HUDEP-2 (cell line): ENCODE measurements at regions not wholly inside any gene's neighbourhood (a gene's known extent, or its start where the extent isn't known, plus 50 kb on each side); places are given as distances from the start of the nearest gene placed in this dataset.

Experiments used
- DNase-seq, 76 experiments: peaks; one replicate each; lab custom pipeline; 2025; ENCODE audit not compliant: unreplicated experiment in 76 of 76; lab: John Stamatoyannopoulos, UW

- DNase-seq: no peak
These were observed 1322.5 kb downstream of the PCDH7 start for GRCh38 chr4:32042486-32043247.

- DNase-seq: no peak
These were observed 1323.1 kb downstream of the PCDH7 start for GRCh38 chr4:32043248-32043633.

- DNase-seq: no peak
These were observed 1341.7 kb downstream of the PCDH7 start for GRCh38 chr4:32061916-32062315.

- DNase-seq: no peak
These were observed 1353.4 kb downstream of the PCDH7 start for GRCh38 chr4:32073542-32073941.

- DNase-seq: no peak
These were observed 1367.0 kb downstream of the PCDH7 start for GRCh38 chr4:32087211-32087610.

- no peak for DNase-seq
These were observed 1374.8 kb downstream of the PCDH7 start for GRCh38 chr4:32094987-32095386.

GRCh38 chr4:32102896-32103295 lies 1382.7 kb downstream of the PCDH7 start:
- no peak for DNase-seq

- no peak for DNase-seq
These were observed 1386.6 kb downstream of the PCDH7 start for GRCh38 chr4:32106767-32107166.

GRCh38 chr4:32112891-32113290 lies 1392.7 kb downstream of the PCDH7 start:
- DNase-seq: no peak

- DNase-seq: no peak
These were observed 1397.5 kb downstream of the PCDH7 start for GRCh38 chr4:32117693-32118092.

GRCh38 chr4:32119907-32120306 lies 1399.7 kb downstream of the PCDH7 start:
- no peak for DNase-seq

GRCh38 chr4:32128549-32128948 lies 1408.4 kb downstream of the PCDH7 start:
- no peak for DNase-seq

- no peak for DNase-seq
These were observed 1409.8 kb downstream of the PCDH7 start for GRCh38 chr4:32129967-32130366.

- no peak for DNase-seq
These were observed 1413.0 kb downstream of the PCDH7 start for GRCh38 chr4:32133141-32133540.

- no peak for DNase-seq
These were observed 1413.6 kb downstream of the PCDH7 start for GRCh38 chr4:32133734-32134133.

- DNase-seq: no peak
These were observed 1415.5 kb downstream of the PCDH7 start for GRCh38 chr4:32135642-32136041.

GRCh38 chr4:32136081-32136787 lies 1416.1 kb downstream of the PCDH7 start:
- DNase-seq: no peak

GRCh38 chr4:32140636-32141035 lies 1420.5 kb downstream of the PCDH7 start:
- DNase-seq: peak in 1 of 76 experiments; percentile 3

- no peak for DNase-seq
These were observed 1421.9 kb downstream of the PCDH7 start for GRCh38 chr4:32142075-32142474.

GRCh38 chr4:32145987-32146386 lies 1425.8 kb downstream of the PCDH7 start:
- DNase-seq: no peak

GRCh38 chr4:32147446-32148085 lies 1427.4 kb downstream of the PCDH7 start:
- DNase-seq: no peak
